ENCODE measurements at regions not wholly inside any gene's neighbourhood (a gene's known extent, or its start where the extent isn't known, plus 50 kb on each side); places are given as distances from the start of the nearest gene placed in this dataset.
"Not testable (repeated sequence)": the region's sequence is repeated elsewhere in the genome, so short reads cannot be mapped to it uniquely, and the experiment has no call there.

DNA sequence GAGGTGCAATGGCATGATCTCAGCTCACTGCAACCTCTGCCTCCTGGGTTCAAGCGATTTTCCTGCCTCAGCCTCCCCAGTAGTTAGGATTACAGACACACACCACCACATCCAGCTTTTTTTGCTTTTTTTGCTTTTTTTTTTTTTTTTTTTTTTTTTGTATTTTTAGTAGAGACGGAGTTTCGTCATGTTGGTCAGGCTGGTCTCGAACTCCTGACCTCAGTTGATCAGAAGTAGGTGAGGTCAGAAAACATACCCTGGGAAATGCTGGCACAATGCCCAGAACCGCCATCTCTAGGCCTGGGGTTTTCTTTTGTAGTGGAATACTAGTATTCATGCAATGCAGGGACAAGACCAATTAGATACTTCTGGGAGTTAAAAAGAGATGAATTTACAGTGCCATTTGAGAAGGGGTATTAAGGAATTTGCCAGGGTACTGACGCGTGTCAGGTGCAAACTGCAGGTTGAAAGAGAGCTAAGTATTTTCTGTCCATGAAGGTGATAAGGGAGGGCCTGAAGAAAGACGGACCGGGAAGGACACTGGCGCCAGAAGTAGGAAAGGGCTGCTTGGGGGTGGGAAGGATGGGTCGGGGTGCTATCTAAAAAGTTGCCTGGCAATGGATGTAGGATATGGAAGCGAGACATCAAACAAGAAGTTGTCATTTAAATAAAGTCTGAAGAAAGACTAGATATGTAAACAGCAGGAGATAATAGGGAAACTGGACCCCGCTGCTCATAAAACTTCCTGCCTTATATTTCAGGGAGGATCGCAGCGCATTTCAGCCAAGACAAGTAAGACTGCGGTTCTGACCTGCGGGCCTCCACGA is 95.8 kb downstream of the PPIAL4G start:
- TF ChIP-seq POLR2AphosphoS5, POLR2A (IDR thresholded peaks at IDR 0.05): not testable (repeated sequence)
